ENCODE measurements at regions not wholly inside any gene's neighbourhood (a gene's known extent, or its start where the extent isn't known, plus 50 kb on each side); places are given as distances from the start of the nearest gene placed in this dataset.

GRCh38 chr5:85910335-85910734, 707.4 kb upstream of the COX7C start:
- H3K4ac ChIP-seq (ENCODE audit: low read depth, low read length), result no peak overlapping the region
- no peak overlapping the region for H2BK20ac ChIP-seq (ENCODE audit: low read depth, low read length, poor library complexity, severe bottlenecking)
- no peaks in the 10 kb centered on the region for H3K79me1 ChIP-seq (ENCODE audit: insufficient read depth, low read depth, low read length, poor library complexity, severe bottlenecking)
- TF ChIP-seq, protein P1, sequence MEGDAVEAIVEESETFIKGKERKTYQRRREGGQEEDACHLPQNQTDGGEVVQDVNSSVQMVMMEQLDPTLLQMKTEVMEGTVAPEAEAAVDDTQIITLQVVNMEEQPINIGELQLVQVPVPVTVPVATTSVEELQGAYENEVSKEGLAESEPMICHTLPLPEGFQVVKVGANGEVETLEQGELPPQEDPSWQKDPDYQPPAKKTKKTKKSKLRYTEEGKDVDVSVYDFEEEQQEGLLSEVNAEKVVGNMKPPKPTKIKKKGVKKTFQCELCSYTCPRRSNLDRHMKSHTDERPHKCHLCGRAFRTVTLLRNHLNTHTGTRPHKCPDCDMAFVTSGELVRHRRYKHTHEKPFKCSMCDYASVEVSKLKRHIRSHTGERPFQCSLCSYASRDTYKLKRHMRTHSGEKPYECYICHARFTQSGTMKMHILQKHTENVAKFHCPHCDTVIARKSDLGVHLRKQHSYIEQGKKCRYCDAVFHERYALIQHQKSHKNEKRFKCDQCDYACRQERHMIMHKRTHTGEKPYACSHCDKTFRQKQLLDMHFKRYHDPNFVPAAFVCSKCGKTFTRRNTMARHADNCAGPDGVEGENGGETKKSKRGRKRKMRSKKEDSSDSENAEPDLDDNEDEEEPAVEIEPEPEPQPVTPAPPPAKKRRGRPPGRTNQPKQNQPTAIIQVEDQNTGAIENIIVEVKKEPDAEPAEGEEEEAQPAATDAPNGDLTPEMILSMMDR (conservative IDR thresholded peaks at IDR 0.05), result no peak
- no peak overlapping the region for H3K27ac Mint-ChIP-seq
- no peak overlapping the region for H3K56ac ChIP-seq (ENCODE audit: insufficient read length, low read depth, low read length)
- H2BK12ac ChIP-seq (ENCODE audit: insufficient read length, low read depth, low read length), result no peak overlapping the region
- H3K27ac ChIP-seq (ENCODE audit: insufficient read length, low read depth, low read length), result no peak overlapping the region
- no peak overlapping the region for H4K91ac ChIP-seq (ENCODE audit: insufficient read length, low read depth, low read length)
- no peak overlapping the region for H3K9ac ChIP-seq (ENCODE audit: extremely low read depth, insufficient read length, low read length)
- H4K8ac ChIP-seq (replicated peaks; ENCODE audit: insufficient read length, low read depth, low read length), result no peak overlapping the region
- H3K27me3 Mint-ChIP-seq (ENCODE audit: low read depth), result no peaks in the 10 kb centered on the region
- no peak overlapping the region for H3K18ac ChIP-seq (ENCODE audit: insufficient read length, low read depth, low read length)
- no peak overlapping the region for H2BK5ac ChIP-seq (ENCODE audit: insufficient read length, low read length)
- H3K23ac ChIP-seq (ENCODE audit: insufficient read length, low read depth, low read length), result no peak overlapping the region
- H4K5ac ChIP-seq (ENCODE audit: insufficient read length, low read depth, low read length), result no peak overlapping the region
- no peak overlapping the region for H3T11ph ChIP-seq (ENCODE audit: low read length)
- H3K23me2 ChIP-seq (ENCODE audit: insufficient read length, low read depth, low read length, poor library complexity, severe bottlenecking), result no peaks in the 10 kb centered on the region
- no peak overlapping the region for H3K4me2 ChIP-seq (ENCODE audit: insufficient read depth, insufficient read length, low read length)
- no peak overlapping the region for H3K14ac ChIP-seq (ENCODE audit: insufficient read depth, low read length)
- H3K4me1 ChIP-seq (ENCODE audit: insufficient read depth, low read length), result no peaks in the 10 kb centered on the region
- H3K36me3 Mint-ChIP-seq (ENCODE audit: insufficient read depth in 1 of 3, low read depth in 3 of 3), result no peaks in the 10 kb centered on the region
- H3K4me1 Mint-ChIP-seq, result peaks cover 16 to 19% of the 10 kb centered on the region in 2 experiments
- no peak overlapping the region for H2BK120ac ChIP-seq (ENCODE audit: low read depth, low read length, poor library complexity, severe bottlenecking)
- H2BK15ac ChIP-seq (ENCODE audit: low read depth, low read length), result no peak overlapping the region
- no peaks in the 10 kb centered on the region for H3K79me2 ChIP-seq (ENCODE audit: insufficient read depth, low read length)
- no peak overlapping the region for H3K4me3 Mint-ChIP-seq
- no peak overlapping the region for H2AK5ac ChIP-seq (ENCODE audit: insufficient read length, low read length)
- H2AFZ ChIP-seq (ENCODE audit: low read length), result no peak overlapping the region
- no peaks in the 10 kb centered on the region for H4K20me1 ChIP-seq (ENCODE audit: control insufficient read depth, insufficient read depth, insufficient read length)
- H3K9me3 ChIP-seq (ENCODE audit: control insufficient read depth, low read depth, low read length), result no peaks in the 10 kb centered on the region
- no peaks in the 10 kb centered on the region; a peak in 1 of 5 replicates for H3K9me3 Mint-ChIP-seq
- DNase-seq, result no peak
- WGBS (ENCODE audit: extremely low coverage, insufficient read length, low lambda C conversion rate), result no CpG with 5 or more reads among the region's 2 CpGs
- no peaks in the 10 kb centered on the region for H3K27me3 ChIP-seq (ENCODE audit: insufficient read depth, low read length)

All from H9 (cell line).